NAMALWA (cell line): ENCODE measurements at regions not wholly inside any gene's neighbourhood (a gene's known extent, or its start where the extent isn't known, plus 50 kb on each side); places are given as distances from the start of the nearest gene placed in this dataset.

ENCODE experiments used
- DNase-seq: peaks from one replicate; pipeline ENCODE4 v3.0.0-alpha.2; 2015; ENCODE audit warnings: low spot score

DNA sequence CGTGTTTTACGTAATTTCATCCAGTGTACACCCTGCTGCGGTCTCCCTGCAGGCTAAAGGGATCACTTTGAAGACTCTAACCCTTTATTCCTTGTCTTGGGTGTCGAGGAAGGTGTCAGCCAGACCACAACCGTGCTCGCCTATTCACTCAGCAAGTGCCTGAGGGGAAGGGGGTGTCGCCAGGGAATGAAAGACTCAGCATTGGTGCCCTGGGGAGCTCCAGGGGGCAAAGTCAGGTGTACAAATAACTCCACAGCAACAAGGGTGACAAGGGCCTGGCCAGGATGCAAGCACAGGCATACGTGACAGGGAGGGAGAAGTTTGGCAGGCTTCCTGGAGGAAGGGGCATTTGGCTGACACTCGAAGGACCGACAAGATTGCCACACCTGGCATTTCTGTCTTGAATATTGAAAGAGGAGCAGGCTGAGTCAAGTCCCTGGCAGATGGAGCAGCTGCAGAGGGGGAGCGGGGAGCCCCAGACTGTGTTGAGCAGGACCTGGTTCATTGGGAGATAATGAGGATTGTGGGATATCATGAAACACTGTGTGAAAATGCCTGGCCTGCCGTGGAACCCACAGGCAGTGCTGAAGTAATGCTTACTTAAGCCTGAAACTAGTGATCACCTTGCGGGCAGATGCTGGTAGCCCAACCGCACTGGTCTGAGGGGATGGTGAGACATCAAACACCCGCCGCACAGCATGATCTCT, 93.9 kb downstream of the RHOB start:
- no peak for DNase-seq

DNA sequence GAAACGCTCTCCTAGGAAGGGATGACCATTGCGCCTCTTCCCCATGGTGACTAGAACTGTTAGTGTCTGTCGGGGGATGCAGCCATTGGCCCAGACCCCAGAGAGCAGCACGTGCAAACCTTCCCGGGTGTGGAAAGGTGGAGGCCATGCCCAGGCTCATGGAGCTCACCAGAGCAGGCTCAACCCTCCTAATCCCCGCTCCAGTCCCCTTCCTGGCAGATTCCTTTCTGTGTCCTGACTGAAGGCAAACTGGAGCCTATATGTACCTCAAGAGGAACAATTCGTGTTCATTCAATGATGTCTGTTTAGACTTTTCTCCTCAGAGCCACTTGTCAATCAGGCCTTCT, 94.4 kb downstream of the RHOB start:
- DNase-seq: no peak

DNA sequence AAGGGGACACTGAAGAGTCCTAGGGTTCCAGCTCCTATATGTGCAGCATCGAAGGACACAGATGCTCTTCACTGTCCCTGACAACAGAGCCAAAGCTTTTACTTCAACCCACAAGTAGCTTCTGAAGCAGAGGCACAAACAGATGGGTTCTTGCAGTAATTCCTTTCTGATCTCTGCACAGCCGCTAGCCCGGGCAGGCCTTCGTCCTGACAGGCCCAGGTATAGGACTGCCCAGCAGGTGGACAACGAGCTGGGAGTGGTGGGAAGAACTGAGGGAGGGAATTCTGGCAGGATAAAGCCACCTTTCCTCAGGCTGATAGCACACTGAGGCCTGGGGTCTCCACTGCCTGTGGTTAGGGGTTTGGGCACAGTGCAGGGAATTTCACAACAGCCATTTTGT, 94.8 kb downstream of the RHOB start:
- DNase-seq: no peak

DNA sequence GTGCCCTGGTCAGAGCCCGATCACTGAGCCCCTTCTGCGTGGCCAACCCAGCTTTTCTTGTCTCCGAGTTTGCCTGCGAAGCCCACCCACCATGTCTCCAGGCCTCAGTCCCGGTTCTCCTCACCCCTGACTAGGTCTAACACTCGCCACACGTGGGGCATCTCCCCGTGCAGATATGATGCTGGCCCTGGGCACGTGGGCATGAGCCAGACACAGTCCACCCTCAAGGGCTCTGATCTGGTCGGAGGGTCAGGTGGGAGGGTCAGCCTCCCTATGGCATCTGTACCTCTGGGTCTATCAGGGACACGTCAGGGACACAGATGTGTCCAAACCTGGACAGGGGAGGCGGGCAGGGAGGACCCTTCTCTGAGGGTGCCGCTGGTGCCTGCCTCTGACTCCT, 95.4 kb downstream of the RHOB start:
- DNase-seq: no peak

DNA sequence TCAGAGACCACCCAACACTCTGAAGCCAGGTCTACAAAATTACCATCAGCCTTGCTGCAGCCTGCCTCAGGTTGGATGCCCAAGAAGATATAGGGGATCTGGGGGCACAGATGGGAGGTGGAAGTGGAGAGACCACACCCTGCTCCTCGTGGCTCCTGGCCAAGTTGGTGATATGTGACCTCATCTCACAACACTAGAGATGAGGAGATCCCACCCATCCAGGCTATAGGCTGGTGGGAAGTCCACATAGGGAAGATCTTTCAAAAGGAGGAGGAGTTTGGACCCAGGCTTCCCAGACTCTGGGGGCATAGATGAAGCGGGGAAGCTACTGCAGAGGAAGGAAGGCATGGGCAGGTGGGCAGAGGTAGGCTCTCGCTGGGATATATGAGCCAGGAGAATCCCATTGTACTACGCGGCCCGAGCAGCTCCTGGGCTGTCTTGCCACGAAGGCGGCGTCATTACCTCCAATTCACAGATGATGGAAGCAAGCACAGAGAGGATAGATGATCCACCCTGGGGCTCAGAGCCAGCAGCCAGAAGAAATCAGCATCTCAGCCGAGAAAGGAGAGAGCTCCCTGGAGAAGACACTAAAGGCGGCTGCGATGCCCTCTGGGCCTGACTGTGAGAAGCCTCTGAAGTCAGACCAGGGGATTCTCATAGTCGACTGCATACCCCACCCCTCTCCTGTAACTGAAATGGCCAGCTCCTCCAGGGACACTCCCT, 96.0 kb downstream of the RHOB start:
- DNase-seq: no peak

DNA sequence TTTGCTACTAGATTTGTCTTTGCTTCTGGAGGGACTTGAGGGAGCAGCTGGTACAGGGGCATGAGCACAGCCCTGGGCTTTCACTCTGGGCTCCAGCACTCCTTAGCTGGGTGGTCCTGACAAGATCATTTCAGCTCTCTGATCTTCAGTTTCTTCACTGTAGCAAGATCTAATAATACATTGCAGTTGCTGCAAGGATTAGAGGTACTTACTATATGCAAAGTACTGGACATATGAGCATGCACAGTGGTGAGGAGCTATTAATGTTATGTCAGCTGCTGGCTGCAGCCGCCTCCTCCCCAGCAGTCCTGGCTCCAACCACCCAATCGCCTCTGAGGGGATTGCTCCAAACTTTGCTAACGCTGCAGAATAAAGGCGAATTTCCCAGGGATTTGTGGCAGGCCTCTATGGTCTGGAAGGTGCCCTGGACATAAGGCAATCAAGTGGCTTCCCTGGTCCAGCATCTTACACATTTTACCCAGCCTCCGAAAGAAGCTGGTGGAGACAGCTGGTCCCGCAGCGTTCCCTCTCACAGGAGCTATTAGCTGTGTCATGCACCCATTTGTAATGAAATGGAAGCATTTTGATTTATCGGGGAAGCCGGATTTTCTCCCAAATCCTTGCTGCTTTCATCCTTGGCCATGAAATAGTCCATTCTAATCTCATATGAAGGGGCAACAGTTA, 96.7 kb downstream of the RHOB start:
- DNase-seq: no peak

DNA sequence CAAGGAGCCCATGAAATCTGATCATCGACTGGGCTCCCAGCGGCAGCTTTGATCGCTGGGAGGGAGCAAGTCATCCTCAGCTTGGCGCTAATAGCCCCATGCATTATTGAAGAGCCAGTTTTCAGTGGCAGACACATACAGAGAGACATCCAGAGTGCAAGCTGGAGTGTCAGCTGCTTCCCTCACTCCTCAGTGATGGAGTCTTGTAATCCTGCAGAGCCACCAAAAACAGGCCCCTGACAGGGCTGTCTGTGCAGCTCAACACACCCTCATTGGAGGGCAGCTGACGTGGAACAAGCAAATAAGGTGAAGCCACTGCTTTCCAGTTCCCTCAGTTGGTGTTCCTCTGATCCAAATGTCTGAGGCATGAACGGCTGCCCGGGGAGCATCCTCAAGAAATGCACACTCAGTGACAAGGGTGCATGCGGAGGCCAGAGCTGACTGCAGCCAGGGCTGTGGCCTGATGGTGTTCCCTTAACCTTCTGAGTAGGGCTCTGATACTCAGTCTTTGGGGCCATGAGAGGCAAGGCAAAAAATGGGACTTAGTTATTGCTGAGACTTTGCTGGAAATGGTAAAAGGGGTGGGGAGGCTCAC, 97.4 kb downstream of the RHOB start:
- DNase-seq: no peak

DNA sequence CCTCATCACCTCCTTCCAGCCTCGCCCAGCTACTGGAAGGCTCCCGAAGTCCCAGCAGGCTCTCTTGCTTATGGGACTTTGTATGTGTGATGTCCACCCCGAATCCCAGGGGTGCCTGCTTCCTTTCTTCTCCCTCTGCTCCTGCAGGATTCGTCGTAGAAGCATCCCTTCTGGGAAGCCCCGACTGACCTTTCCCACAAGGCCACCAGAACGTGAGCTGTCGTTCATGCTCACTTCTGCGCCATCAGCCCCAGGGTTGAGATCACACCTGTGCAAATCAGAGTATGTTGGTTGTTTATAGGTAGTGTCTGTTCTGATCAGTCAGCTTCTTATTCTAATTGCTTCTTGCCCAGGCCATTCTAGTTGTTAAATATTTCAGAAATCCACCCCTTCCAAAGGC, 101.8 kb downstream of the HS1BP3 start:
- DNase-seq: no peak

DNA sequence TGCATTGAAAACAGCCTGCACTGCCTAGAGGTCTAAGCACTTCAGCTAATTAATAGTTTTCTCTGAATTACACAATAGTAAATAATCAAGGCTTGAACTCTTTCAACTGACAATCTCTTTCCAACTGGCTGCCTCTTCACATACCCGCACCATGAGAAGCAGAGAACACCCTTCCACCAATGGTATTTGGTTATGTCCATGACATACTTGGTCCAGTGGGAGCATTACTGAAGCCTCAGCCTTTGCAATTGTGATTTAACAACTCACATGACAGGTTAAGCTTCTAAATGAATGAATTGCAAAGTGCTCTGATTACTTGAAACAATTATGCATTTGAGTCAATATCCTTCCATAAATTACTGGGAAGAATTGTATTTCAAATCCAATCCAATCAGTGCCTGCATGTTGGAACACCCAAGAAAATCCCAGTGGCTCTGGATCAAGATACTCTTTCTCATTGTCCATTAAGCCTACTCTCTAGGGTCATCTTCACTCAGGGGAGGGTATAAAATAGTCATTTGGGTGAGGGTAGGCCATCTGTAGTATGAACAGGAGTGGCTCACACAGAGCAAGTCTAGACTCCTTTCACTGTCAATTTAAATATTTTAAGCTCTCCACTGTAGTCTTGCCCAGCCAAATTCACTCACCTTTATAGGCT, 101.1 kb downstream of the HS1BP3 start:
- DNase-seq: no peak

DNA sequence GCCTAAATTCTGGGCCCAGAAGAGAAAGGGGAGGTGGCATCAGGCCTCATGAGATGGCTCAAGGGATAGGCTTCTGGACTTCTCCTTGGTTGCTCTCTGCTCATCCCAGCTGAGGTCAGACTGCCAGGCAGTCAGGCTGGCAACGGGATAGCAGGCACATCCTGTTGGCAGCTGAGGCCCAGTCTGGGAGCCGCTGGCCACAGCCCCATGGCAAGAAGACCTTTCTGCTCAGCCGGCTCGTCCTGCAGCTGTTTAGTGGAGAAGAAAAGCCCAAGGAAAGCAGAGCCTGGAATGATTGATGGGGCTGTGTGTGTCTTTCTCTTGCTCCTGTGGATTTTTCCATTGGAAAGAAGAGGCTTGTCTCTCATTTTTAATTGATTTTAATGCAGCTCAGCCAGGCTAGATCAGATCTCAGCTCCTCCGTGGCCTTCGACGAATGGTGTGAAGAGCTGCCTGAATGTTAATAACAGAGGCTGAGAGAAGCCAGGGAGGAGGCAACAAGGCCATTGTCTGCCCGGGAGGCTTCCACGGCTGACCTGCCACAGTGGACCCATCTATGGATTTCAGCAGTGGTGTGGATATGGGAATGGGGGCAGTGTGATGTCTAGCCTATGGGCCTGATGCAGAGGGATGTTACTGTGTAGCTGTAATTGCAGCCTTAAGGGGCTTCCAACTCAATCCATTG, 99.5 kb downstream of the HS1BP3 start:
- no peak for DNase-seq

DNA sequence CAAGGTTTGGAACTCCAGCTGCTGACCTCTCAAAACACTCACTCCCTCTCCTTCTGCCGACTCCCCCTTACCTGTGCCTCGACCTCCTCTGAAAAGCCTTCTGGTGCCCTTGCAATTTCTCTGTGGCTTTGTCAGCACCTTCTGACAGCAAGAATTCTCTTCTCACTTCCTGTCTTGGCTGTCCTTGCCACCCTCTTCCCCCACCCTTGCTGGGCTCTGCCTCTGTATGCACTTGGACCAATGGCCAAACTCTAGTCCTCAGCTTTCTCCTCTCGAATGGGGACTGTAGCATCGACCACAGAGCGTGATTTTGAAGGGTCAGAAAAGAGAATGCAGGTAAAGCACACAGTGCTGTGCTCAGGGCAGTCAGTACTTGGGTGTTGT, 99.0 kb downstream of the HS1BP3 start:
- DNase-seq: no peak

DNA sequence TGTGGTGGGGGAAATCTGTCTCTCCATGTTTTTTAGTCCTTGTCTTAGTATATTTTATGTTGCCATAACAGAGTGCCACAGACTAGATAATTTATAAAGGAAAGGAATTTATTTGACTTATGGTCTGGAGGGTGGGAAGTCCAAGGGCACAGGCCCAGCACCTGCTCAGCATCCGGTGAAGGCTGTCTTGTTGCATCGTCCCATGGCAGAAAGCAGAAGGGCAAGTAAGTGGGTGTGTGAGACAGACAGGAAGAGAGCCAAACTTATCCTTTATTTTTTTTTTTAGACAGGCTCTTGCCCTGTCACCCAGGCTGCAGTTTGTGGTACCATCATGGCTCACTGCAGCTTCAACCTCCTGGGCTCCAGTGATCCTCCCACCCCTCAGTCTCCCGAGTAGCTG, 98.1 kb downstream of the HS1BP3 start:
- DNase-seq: no peak

DNA sequence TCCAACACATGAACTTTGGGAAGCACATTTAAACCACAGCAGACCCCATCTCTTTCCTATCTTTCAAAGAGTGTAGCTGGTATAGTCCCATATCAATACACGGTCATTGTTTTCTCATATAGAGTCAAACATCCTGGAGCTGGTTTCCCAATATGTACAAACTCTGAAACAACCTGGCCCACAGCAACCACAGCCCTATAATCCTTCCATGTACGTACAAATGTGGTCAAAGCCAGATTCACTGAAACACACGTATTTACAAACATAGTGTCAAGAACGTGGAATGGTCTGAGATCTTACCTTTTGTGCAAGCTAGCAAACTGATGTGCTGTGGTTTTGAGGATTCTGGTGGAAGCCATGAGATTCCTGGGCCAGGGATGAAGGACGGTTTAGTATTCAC, 97.3 kb downstream of the HS1BP3 start:
- DNase-seq: no peak

DNA sequence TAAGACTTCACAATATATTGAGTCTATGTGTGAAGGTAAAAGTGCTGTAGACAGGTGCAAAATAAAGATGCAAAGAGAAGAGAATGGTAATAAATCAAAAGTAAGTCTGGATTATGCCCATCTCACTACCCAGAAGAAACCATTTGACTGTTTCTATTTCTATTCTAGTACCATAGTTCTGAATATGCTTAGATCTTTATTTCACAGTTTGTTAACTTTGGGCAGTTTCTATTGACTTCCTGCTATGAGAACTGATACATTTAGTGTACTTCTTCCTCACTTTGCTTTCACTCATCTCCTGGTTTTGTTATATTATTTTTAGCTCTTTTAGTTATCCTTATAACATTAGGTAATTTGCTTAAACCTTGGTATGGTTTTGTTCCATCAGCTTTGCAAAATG, 94.9 kb downstream of the HS1BP3 start:
- DNase-seq: no peak

DNA sequence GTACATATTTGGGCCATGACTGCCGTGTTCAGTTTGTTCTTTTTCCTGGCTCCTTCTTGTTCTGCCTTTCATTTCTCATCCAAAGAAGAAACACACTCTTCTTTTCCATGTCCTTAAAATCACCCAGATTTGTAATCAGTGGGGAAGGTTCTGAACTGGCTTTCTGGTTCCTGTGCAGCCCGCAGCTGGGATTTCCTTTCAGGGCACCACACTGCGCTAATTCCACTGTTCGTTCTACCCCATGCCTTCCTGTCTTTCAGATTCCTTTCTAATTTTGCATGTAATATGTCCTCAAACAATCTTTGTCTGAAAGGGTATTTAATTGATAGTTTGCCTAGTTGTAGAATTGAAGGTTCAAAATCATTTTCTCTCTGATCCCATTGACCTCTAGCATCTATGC, 94.1 kb downstream of the HS1BP3 start:
- no peak for DNase-seq

DNA sequence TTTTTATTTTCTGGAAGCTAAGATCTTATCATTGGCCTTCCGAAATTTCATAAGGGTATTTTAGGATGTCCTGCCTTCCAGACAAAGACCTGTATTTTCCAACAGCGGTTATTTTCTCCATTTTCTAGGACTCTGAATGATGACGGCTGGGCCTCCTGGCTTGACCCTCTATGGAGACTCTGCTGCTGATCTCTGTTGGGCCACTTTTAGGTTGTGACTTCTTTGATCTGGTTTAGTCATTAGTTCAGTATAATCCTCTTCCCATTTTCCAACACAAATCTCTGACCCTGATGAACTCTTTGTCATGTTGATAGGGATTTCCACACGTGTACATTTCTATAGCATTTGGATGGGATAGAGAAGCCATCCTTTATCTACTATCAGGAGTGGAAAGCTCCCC, 93.7 kb downstream of the HS1BP3 start:
- DNase-seq: no peak

DNA sequence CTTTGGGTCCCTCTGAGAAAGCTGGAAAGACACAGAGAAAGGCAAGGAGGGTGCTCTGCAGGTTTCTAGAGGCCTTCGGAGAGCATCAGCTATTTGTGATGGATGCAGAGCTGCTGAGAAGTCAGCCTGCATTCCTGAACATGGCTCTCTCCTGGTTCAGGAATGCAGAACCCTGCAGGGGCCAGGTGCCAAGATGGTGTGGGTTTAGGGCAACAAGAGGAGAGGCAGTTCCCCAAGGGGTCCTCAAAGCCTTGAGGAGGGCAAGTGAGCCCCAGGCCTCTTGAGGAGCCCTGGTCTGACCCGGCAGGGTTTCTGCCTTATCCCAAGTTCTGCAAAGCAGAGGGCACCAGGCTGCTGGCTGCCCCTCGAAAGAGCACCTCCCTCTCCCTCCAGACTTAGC, 93.3 kb downstream of the HS1BP3 start:
- DNase-seq: no peak

DNA sequence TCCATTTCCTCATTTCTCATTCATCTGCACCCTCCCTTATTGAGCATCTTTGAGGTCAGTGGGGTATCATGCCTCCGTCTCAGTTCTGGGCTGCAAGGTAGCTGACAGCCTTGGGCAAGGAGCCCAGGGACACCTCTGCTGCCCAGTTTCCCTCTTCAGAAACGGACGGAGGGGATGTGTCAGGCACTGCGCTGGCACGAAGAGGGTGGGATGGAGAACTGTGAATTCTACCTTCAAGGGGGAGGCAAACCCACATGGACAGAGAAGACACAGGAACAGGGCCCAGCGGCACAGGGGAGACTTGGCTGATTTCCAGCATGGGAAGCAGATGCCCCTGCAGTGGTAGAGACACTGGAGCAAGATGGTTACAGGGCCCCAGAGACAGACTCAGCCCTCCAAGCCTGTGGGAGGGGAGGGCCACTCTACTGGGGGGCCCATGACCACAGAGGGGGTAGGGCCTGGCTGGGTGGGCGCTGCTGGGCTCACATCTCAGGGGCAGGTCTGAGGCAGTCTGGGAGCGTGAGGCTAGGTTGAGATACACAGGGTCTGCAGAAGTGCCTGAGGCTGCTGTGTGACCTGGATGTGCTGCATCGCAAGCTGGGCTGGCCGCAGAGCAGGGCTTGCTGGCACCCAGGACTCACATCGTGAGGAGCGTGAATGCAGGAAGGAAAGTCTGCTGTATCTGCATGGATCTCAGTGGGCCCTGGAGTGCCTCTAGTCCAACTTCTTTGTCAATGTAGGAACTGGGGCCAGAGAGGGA, 92.3 kb downstream of the HS1BP3 start:
- no peak for DNase-seq

DNA sequence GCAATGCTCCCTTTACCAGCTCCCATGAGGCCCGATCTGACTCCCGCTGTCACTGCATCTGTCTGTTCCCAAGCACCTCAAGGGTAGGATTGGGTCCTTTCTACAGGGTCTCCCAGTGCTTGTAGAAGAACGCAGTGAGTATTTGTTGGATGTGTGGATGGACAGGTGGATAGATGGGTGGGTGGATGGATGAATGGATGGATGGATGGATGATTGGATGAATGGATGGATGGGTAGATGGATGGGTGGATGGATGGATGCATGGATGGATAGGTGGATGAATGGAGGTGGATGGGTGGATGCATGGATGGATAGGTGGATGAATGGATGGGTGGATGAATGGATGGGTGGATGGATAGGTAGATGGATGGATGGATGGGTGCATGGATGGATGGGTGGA, 91.6 kb downstream of the HS1BP3 start:
- no peak for DNase-seq

DNA sequence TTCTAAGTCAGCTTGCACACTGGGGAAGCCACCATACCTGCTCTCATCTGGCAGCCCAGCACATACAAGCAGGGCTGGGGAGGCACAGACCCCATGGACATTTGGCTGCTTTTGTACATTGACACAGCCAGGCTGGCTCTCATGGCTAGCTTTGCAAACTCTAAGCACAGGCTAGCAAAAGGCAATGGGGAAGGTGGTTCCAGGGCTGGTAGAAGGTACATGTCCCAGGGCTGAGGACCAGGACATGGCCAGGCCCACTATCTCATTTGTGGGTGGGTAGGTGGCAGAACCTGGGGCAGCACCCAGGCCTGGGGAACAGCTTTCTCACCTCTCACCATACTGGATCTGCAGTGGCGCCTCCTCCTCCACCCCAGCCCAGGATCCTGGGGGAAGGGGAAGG, 90.9 kb downstream of the HS1BP3 start:
- no peak for DNase-seq

DNA sequence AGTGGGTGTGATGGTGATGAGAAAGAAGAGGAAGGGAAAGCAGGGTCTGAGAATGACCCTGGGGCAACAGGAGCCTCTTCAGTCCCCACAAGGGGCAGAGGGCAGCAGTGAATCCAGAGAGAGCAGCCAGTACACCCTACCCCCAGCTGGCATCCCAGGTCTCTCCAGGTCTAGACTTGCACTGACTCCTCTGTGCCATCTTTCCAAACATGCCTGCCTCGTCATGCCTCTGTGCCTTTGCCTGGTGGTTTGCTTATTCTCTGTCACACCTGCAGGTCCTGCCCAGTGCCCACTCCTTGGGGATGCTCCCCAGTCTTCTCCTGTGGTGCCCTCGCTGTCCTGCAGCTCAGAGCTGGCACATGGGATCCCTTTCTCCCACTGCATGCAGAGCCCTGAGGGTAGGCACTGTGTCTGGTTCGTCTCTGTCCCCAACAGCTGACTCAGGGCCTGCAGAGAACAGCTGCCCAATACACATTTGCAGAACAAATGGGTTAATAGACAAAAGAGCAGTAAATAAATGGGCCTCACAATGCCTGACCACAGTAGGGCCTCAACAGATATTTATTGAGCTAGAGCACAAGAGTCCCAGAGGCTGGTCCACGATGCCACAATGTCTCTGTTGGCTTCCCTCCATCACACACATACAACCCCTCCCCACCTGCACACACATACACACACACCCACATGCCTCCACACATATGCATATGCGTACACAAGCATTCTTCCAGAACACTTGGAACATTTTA, 89.8 kb downstream of the HS1BP3 start:
- no peak for DNase-seq
